Chondrocyte (in vitro differentiated cells): ENCODE measurements at regions not wholly inside any gene's neighbourhood (a gene's known extent, or its start where the extent isn't known, plus 50 kb on each side); places are given as distances from the start of the nearest gene placed in this dataset.

Experiments used
- DNase-seq: peaks from one replicate; pipeline ENCODE4 v3.0.0; 2021; ENCODE audit warnings: mixed read lengths, low spot score
- H3K27ac Mint-ChIP-seq: one replicate; pipeline ENCODE4 v1.8.0; 2021; ENCODE audit warnings: mild to moderate bottlenecking, moderate library complexity, mixed read lengths; ENCODE audit not compliant: unreplicated experiment
- H3K27me3 Mint-ChIP-seq: 2 replicates; pipeline ENCODE4 v1.8.0; 2021; ENCODE audit warnings: low read depth, mixed read lengths
- H3K36me3 Mint-ChIP-seq: 2 replicates; pipeline ENCODE4 v1.8.0; 2021; ENCODE audit warnings: low read depth, mixed read lengths
- H3K4me1 Mint-ChIP-seq: 2 replicates; pipeline ENCODE4 v1.8.0; 2021; ENCODE audit warnings: low read depth, mild to moderate bottlenecking, mixed read lengths
- H3K4me3 Mint-ChIP-seq: one replicate; pipeline ENCODE4 v1.8.0; 2021; ENCODE audit warnings: mild to moderate bottlenecking, moderate library complexity, mixed read lengths; ENCODE audit not compliant: unreplicated experiment
- H3K9me3 Mint-ChIP-seq: 2 replicates; pipeline ENCODE4 v1.8.0; 2021; ENCODE audit warnings: low read depth, mixed read lengths
- TF ChIP-seq, protein P1 (sequence below): fragments of 200-600 bp; sonication (generic); IDR thresholded peaks from 2 replicates; pipeline ENCODE4 v1.5.0; 2021; ENCODE audit warnings: antibody characterized with exemption, mild to moderate bottlenecking, moderate library complexity

DNA sequence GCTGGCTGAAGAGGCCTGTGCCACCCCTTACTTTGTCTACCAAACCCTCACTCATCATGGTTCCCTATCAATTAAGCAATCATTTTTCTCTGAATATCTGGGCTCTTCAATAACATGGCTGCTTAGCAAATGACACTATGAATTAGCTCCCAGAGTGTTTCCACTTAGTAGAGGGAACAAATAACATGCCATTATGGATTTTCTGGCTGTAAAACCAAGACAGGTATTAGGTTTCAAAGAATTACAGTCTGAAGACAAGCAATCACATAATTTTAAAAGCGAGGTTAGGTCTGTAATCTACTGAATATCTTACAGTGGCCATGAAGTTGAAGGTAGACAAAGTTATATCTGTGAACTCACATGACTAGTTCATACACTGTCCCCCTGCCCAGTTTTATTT is 220.8 kb upstream of the PHYHIPL start:
- Mint-ChIP-seq H3K27ac (no peak overlapping the region), H3K4me1 (peaks cover 25% of the 10 kb centered on the region), H3K27me3 (peaks cover 1% of the 10 kb centered on the region), H3K9me3 (no peaks in the 10 kb centered on the region), H3K4me3 (no peak overlapping the region), H3K36me3 (no peaks in the 10 kb centered on the region)
- no peak for DNase-seq
- TF ChIP-seq, protein P1, sequence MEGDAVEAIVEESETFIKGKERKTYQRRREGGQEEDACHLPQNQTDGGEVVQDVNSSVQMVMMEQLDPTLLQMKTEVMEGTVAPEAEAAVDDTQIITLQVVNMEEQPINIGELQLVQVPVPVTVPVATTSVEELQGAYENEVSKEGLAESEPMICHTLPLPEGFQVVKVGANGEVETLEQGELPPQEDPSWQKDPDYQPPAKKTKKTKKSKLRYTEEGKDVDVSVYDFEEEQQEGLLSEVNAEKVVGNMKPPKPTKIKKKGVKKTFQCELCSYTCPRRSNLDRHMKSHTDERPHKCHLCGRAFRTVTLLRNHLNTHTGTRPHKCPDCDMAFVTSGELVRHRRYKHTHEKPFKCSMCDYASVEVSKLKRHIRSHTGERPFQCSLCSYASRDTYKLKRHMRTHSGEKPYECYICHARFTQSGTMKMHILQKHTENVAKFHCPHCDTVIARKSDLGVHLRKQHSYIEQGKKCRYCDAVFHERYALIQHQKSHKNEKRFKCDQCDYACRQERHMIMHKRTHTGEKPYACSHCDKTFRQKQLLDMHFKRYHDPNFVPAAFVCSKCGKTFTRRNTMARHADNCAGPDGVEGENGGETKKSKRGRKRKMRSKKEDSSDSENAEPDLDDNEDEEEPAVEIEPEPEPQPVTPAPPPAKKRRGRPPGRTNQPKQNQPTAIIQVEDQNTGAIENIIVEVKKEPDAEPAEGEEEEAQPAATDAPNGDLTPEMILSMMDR = no peak

DNA sequence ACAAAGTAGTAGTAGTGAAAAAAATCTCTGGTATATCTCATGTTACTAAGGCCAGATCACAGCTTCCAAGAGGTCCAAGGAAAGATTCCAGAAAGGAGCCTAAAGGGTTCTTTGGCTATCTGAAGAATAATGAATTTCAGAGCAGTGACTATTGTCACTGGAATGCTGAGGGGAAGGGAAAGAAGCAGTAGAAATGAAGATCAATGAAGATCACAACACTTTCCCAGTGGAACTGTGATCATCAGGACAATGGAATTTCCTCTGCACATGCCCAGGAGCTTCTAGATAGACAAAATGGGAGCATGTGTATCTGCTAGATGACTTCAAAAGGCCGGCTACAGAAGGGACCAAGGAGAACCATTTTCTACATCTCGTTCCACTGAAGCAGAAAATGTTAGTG is 219.5 kb upstream of the PHYHIPL start:
- Mint-ChIP-seq H3K4me3 (no peak overlapping the region), H3K27me3 (peaks cover 1% of the 10 kb centered on the region), H3K4me1 (peaks cover 21% of the 10 kb centered on the region), H3K9me3 (no peaks in the 10 kb centered on the region), H3K36me3 (no peaks in the 10 kb centered on the region), H3K27ac (no peak overlapping the region)
- no peak for DNase-seq
- TF ChIP-seq, protein P1 = no peak

DNA sequence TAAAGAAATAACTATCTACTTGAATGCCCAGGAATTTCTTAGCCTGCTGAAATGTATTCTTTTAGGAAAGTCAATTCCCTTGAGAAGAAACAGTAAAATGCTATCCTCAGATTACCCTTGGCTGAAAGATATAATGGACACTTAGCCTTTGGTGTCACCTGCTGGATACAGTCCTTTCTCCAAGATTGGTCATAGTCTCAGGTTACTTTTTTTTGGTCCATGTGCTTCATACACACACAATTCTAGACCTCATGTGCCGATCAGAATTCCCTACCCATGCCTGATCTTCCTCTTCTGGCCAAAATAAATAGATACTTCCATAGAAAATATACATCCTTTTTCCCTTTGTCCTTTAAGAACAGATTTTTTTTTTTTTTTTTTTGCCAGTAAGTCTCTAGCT is 218.9 kb upstream of the PHYHIPL start:
- H3K27ac Mint-ChIP-seq = no peak overlapping the region
- H3K27me3 Mint-ChIP-seq = peaks cover 1% of the 10 kb centered on the region
- DNase-seq = no peak
- TF ChIP-seq, protein P1 = no peak
- no peaks in the 10 kb centered on the region for H3K36me3 Mint-ChIP-seq
- H3K4me1 Mint-ChIP-seq = peaks cover 16% of the 10 kb centered on the region
- H3K4me3 Mint-ChIP-seq = no peak overlapping the region
- H3K9me3 Mint-ChIP-seq = no peaks in the 10 kb centered on the region

DNA sequence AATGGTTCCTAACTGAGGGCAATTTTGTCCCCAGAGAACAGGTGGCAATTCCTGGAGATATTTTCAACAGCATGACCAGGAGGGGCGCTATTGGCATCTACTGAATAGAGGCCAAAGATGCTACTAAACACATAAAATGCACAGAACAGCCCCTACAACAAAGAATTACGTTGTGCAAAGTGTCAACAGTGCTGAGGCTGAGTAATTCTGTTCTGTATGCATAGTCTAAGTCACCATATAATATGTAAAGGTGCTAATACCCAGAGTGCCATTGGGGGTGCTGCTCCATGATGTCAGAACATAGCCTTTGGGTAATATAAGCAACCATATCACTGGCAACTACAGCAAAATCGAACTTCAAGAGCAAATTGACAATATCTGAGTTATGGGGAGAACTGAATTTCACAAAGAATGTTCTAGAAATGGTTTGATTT is 213.3 kb upstream of the PHYHIPL start:
- no peaks in the 10 kb centered on the region for H3K36me3 Mint-ChIP-seq
- TF ChIP-seq, protein P1 = peak; percentile 57
- no peak overlapping the region for H3K27ac Mint-ChIP-seq
- DNase-seq = no peak
- H3K9me3 Mint-ChIP-seq = no peaks in the 10 kb centered on the region
- peaks cover 9% of the 10 kb centered on the region for H3K27me3 Mint-ChIP-seq
- peaks cover 10% of the 10 kb centered on the region for H3K4me1 Mint-ChIP-seq
- H3K4me3 Mint-ChIP-seq = no peak overlapping the region

DNA sequence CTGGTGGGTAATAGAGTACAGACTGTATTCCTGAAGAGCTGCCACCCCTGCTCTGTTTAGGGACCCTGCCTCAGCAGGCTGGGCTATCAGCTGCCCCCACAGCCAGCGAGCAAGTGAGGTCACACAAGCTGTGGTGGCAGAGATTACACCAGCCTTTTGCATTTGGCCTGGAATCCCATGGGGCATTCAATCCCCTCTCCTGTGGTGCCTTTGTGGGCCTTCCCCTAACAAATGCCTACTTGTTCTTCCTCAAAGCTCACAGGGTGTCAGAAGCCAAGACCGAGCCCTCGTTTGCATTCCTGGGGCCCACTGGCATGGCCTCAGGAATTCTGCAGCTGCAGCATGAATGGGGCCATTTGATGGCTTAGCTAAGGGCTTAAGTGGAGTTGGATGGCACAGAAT is 212.7 kb upstream of the PHYHIPL start:
- Mint-ChIP-seq H3K36me3 (no peaks in the 10 kb centered on the region), H3K9me3 (no peaks in the 10 kb centered on the region), H3K4me3 (no peak overlapping the region), H3K27ac (no peak overlapping the region), H3K27me3 (peaks cover 9% of the 10 kb centered on the region), H3K4me1 (peaks cover 10% of the 10 kb centered on the region)
- DNase-seq = no peak
- TF ChIP-seq, protein P1 = no peak
